ENCODE measurements at regions not wholly inside any gene's neighbourhood (a gene's known extent, or its start where the extent isn't known, plus 50 kb on each side); places are given as distances from the start of the nearest gene placed in this dataset.

GRCh38 chr2:128817171-128817570 lies 498.5 kb upstream of the HS6ST1 start:
- TF ChIP-seq RAD51 (IDR thresholded peaks at IDR 0.05; ENCODE audit: borderline replicate concordance, low read depth) = no peak
- no peak for TF ChIP-seq PKNOX1 (IDR thresholded peaks at IDR 0.05)
- no peak for TF ChIP-seq SP1 (CRISPR knock-in tag; IDR thresholded peaks at IDR 0.05)
